Gastrocnemius medialis (tissue), 4 donors: ENCODE measurements at regions not wholly inside any gene's neighbourhood (a gene's known extent, or its start where the extent isn't known, plus 50 kb on each side); places are given as distances from the start of the nearest gene placed in this dataset.

Experiments
- POLR2A ChIP-seq, 2 donors: fragments of 450-650 bp; IDR thresholded peaks; one replicate each; pipeline ENCODE4 v1.6.1; 2017; ENCODE audit warnings: antibody characterized with exemption in 2 of 2, mild to moderate bottlenecking in 2 of 2, moderate library complexity in 2 of 2
- TF ChIP-seq, protein P1 (sequence below), 5 experiments: fragments of 450-650 bp in 3 of 5; fragments of 200-600 bp in 2 of 5; sonication (generic) in 2 of 5; IDR thresholded peaks in 4 of 5; conservative IDR thresholded peaks in 1 of 5; 1 replicate in 4 of 5; 2 replicates in 1 of 5; pipeline ENCODE4 v1.5.1; 2016 to 2019; ENCODE audit warnings: antibody characterized with exemption in 5 of 5, mild to moderate bottlenecking in 3 of 5, moderate library complexity in 3 of 5

DNA sequence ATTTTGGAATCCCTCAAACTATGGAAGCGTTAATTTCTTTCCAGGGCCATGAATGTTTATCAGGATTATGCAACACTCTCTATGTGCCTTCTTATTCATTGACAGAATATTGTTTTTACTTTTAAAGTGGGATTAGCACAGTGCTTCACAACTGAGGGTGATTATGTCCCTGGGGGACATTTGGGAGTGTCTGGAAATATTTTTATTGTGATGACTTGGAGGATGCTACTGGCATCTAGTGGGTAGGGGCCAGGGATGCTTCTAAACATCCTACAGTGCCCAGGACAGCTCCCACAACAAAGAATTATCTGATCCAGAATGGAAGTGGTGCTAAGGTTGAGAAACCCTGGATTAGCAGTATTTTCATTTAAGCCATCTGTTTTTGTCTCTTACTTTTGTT is 338.5 kb upstream of the SOX5 start:
- TF ChIP-seq POLR2A (IDR thresholded peaks at IDR 0.05), result no peak
- TF ChIP-seq, protein P1, sequence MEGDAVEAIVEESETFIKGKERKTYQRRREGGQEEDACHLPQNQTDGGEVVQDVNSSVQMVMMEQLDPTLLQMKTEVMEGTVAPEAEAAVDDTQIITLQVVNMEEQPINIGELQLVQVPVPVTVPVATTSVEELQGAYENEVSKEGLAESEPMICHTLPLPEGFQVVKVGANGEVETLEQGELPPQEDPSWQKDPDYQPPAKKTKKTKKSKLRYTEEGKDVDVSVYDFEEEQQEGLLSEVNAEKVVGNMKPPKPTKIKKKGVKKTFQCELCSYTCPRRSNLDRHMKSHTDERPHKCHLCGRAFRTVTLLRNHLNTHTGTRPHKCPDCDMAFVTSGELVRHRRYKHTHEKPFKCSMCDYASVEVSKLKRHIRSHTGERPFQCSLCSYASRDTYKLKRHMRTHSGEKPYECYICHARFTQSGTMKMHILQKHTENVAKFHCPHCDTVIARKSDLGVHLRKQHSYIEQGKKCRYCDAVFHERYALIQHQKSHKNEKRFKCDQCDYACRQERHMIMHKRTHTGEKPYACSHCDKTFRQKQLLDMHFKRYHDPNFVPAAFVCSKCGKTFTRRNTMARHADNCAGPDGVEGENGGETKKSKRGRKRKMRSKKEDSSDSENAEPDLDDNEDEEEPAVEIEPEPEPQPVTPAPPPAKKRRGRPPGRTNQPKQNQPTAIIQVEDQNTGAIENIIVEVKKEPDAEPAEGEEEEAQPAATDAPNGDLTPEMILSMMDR (IDR thresholded peaks at IDR 0.05 in 4 of 5, conservative IDR thresholded peaks at IDR 0.05 in 1 of 5), result no peak
